Nephron (organoid): ENCODE measurements at regions not wholly inside any gene's neighbourhood (a gene's known extent, or its start where the extent isn't known, plus 50 kb on each side); places are given as distances from the start of the nearest gene placed in this dataset.

Source experiments
- H3K27ac Mint-ChIP-seq, 3 experiments: 2 replicates each; pipeline ENCODE4 v1.8.0; 2020; ENCODE audit warnings: mixed read lengths in 3 of 3, mild to moderate bottlenecking in 2 of 3, moderate library complexity in 1 of 3
- H3K27me3 Mint-ChIP-seq: 2 replicates; pipeline ENCODE4 v1.8.0; 2021; ENCODE audit warnings: low read depth, mild to moderate bottlenecking, moderate library complexity, mixed read lengths
- H3K36me3 Mint-ChIP-seq: 2 replicates; pipeline ENCODE4 v1.8.0; 2020; ENCODE audit warnings: low read depth, mixed read lengths
- H3K4me1 Mint-ChIP-seq: 2 replicates; pipeline ENCODE4 v1.8.0; 2020; ENCODE audit warnings: mixed read lengths
- H3K4me3 Mint-ChIP-seq, 3 experiments: 2 replicates each; pipeline ENCODE4 v1.8.0; 2020; ENCODE audit warnings: mild to moderate bottlenecking in 3 of 3, mixed read lengths in 3 of 3, moderate library complexity in 2 of 3
- H3K9me3 Mint-ChIP-seq: 2 replicates; pipeline ENCODE4 v1.8.0; 2020; ENCODE audit warnings: mixed read lengths
- TF ChIP-seq, protein P1 (sequence below), 3 experiments: fragments of 200-600 bp; sonication (generic); IDR thresholded peaks; one replicate each; pipeline ENCODE4 v1.5.0; 2021; ENCODE audit warnings: antibody characterized with exemption in 3 of 3; ENCODE audit not compliant: unreplicated experiment in 3 of 3

DNA sequence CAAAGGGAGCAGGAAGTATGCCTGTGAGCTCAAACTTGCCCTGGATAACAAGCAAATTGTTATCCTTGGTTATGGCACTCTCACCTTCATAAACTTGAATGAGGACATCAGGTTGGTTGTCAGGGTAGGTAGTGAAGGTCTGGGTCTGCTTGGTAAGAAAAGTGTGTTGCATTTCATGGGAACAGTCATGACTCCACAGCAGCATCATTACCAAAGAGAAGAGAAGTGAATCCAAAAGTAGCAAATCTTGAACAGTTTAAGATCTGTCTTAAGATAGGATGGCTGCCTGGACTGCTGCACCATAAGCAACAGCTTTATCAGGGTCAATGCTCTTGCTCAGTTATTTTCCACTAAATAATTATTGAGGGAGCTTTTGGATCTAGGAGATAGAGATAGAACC, 350.7 kb upstream of the MAP2 start:
- H3K4me1 Mint-ChIP-seq = no peaks in the 10 kb centered on the region
- H3K27me3 Mint-ChIP-seq = peaks cover 2% of the 10 kb centered on the region
- H3K36me3 Mint-ChIP-seq = no peaks in the 10 kb centered on the region
- H3K27ac Mint-ChIP-seq = no peak overlapping the region
- peaks cover 2% of the 10 kb centered on the region for H3K9me3 Mint-ChIP-seq
- no peak overlapping the region for H3K4me3 Mint-ChIP-seq
- TF ChIP-seq, protein P1, sequence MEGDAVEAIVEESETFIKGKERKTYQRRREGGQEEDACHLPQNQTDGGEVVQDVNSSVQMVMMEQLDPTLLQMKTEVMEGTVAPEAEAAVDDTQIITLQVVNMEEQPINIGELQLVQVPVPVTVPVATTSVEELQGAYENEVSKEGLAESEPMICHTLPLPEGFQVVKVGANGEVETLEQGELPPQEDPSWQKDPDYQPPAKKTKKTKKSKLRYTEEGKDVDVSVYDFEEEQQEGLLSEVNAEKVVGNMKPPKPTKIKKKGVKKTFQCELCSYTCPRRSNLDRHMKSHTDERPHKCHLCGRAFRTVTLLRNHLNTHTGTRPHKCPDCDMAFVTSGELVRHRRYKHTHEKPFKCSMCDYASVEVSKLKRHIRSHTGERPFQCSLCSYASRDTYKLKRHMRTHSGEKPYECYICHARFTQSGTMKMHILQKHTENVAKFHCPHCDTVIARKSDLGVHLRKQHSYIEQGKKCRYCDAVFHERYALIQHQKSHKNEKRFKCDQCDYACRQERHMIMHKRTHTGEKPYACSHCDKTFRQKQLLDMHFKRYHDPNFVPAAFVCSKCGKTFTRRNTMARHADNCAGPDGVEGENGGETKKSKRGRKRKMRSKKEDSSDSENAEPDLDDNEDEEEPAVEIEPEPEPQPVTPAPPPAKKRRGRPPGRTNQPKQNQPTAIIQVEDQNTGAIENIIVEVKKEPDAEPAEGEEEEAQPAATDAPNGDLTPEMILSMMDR (IDR thresholded peaks at IDR 0.05; ENCODE audit: unreplicated experiment in 3 of 3) = no peak

DNA sequence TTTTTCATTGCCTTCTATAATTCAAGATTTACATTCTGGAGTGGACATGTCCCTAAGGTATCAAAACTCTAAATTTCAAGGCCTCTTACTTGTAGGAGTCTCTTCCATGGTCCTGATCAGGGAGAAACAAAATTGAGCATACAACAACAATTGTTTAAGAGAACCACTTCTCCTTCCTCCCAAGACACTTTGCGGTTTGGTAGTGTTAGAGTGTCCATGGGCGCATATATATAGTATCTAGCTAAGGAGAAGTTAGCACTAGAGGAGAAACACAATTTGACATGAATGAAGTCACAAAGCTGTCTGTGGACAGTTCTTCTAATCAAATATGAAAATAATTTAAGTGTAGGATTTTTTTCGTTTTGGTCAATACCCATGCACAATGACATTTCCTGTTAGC, 349.1 kb upstream of the MAP2 start:
- no peaks in the 10 kb centered on the region for H3K4me1 Mint-ChIP-seq
- no peaks in the 10 kb centered on the region for H3K36me3 Mint-ChIP-seq
- H3K4me3 Mint-ChIP-seq = no peak overlapping the region
- H3K27me3 Mint-ChIP-seq = peaks cover 9% of the 10 kb centered on the region
- peaks cover 2% of the 10 kb centered on the region for H3K9me3 Mint-ChIP-seq
- TF ChIP-seq, protein P1 (IDR thresholded peaks at IDR 0.05; ENCODE audit: unreplicated experiment in 3 of 3) = no peak
- no peak overlapping the region for H3K27ac Mint-ChIP-seq

DNA sequence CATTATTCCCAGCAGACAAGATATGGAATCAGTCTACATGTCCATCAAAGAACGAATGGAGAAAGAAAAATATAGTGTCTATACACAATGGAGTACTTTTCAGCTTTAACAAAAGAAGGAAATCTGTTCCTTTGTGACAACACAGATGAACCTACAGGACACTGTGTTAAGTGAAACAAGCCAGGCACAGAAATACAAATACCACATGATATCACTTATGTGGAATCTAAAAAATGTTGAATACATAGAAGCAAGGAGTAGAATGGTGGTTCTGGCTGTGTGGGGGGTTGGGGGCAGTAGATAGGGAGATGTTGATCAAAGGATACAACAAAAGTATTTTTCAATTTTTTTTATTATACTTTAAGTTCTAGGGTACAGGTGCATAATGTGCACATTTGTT, 347.7 kb upstream of the MAP2 start:
- Mint-ChIP-seq H3K27me3 (peaks cover 9% of the 10 kb centered on the region), H3K4me1 (no peaks in the 10 kb centered on the region), H3K9me3 (peaks cover 2% of the 10 kb centered on the region), H3K4me3 (no peak overlapping the region), H3K27ac (no peak overlapping the region), H3K36me3 (no peaks in the 10 kb centered on the region)
- TF ChIP-seq, protein P1 (IDR thresholded peaks at IDR 0.05; ENCODE audit: unreplicated experiment in 3 of 3) = no peak

DNA sequence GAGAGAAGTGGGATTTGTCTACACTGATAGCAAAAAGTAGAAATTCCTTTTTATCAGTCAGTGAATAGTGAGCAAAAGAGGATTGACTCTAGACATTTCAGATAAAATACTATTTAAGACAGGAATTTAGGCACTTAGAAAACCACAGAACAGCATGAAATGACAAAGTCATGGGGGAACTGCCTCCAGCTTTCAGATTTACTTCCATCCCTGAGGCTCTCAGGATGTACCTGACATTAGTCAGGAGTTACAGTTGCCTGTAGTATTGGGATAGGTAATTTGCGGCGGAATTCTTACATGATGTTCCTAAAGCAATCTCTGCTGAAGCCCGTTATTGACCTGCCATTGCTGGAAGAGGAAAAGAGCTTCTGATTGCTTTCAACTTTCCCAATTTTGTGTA, 337.1 kb upstream of the MAP2 start:
- TF ChIP-seq, protein P1 (IDR thresholded peaks at IDR 0.05; ENCODE audit: unreplicated experiment in 3 of 3) = no peak
- Mint-ChIP-seq H3K36me3 (no peaks in the 10 kb centered on the region), H3K27me3 (peaks cover 4% of the 10 kb centered on the region), H3K9me3 (no peaks in the 10 kb centered on the region), H3K4me1 (no peaks in the 10 kb centered on the region), H3K27ac (no peak overlapping the region), H3K4me3 (no peak overlapping the region)

DNA sequence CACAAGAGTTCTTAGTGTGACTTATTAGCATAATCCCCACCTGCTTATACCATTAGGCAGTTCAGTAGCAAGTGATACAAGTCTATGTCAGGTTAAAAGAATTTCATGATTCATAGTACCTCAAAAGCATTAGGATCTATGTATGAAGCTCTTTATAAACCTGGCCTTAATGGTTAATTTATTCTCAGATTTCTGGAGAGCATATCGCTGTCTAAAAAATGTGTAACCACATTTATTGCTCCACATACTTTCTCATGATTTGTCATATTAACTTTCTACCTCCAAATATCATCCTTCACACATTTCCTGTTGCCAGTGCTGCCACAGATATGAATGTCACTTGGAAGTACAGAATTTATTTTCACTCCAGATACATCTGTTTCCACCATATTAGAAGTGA, 332.8 kb upstream of the MAP2 start:
- Mint-ChIP-seq H3K4me3 (no peak overlapping the region), H3K36me3 (no peaks in the 10 kb centered on the region), H3K9me3 (no peaks in the 10 kb centered on the region), H3K4me1 (no peaks in the 10 kb centered on the region), H3K27me3 (no peaks in the 10 kb centered on the region), H3K27ac (no peak overlapping the region)
- TF ChIP-seq, protein P1 (IDR thresholded peaks at IDR 0.05; ENCODE audit: unreplicated experiment in 3 of 3) = no peak

DNA sequence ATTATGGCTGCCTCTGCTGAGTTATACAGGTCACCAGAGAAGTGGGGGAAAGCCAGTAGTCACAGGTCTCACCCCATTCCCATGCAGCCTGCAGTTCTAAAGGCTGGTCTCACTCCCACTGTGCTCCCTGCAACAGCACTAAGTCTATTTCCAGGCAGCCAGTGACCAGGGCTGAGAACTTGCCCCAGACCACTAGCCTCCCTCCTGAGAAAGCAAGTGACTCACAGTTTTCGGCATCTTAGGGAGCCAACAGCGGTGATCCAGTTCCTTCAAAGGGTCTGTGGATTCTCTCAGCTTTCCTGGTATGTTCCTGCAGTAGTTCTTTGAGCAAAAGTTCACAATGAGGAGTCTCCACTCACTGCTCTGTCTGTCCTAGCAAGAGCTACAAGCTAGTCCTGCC, 329.6 kb upstream of the MAP2 start:
- H3K4me1 Mint-ChIP-seq = no peaks in the 10 kb centered on the region

More for the DNA sequence above, 329.6 kb upstream of the MAP2 start:
- TF ChIP-seq, protein P1 (IDR thresholded peaks at IDR 0.05; ENCODE audit: unreplicated experiment in 3 of 3) = no peak
- H3K9me3 Mint-ChIP-seq = peaks cover 4% of the 10 kb centered on the region
- no peak overlapping the region for H3K27ac Mint-ChIP-seq
- no peak overlapping the region for H3K4me3 Mint-ChIP-seq
- H3K27me3 Mint-ChIP-seq = no peaks in the 10 kb centered on the region
- no peaks in the 10 kb centered on the region for H3K36me3 Mint-ChIP-seq
